ENCODE measurements at regions not wholly inside any gene's neighbourhood (a gene's known extent, or its start where the extent isn't known, plus 50 kb on each side); places are given as distances from the start of the nearest gene placed in this dataset.

DNA sequence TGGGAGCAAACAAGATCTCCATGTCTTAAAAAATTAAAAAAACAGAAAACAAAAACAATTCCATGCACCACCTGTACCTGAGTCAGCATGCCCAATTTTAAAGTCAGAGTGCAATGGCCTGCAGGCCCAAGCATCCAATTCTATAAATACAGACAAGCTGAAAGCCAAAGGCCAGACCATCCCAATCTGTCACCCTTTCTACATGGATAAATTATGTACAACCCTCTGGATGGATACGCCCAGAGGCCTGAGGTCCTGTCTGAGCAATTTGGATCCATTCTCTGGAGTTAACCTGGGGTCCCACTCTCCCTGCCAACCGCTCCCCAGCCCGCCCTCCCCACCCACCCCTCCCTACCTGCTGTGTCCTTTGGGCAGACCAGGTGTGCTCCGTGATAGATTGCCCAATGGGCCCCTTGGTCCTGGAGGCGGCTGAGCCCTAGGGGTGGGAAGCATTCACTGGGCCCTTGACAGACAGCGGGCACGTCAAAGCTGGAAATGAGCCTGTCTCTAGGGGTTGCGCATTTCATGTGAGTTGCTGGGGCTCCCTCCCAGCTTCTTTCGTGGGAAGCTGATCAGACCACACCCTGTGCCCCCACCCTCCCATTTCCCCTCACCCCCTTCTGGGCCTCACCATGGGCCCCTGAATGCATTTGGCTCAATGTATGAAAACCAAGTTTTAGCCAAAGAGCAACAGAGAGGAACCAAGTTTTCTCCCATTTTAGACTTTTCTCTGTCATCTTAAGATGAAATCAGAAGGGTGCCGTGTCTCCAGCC lies 171.3 kb downstream of the BCL11B start:
- no peak for DNase-seq

DNA sequence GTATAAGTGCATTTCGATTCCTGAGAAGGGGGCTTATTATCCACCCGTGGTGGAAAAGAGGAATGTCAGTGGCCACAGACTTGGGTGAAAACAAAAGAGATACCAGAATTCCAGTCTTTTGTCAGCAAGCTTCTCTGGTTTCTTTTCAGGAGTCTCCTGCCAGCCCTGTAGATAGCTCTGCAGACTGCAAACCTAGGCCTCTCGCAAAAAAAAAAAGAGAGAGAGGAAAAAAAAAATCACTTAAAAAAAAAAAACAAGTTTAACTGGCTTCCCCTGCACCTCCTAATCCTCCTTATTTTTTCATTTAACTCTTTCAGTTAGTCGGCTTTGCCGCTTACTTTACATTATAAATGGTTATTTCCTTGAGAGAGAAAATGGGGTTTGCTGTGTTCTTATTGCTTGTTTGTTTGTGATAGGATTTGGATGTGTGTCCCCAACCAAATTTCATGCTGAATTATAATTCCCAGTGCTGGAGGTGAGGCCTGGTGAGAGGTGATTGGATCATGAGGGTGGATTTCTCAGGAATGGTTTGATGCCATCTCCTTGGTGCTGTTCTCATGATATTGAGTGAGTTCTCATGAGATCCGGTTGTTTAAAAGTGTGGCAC lies 170.0 kb downstream of the BCL11B start:
- no peak for DNase-seq

DNA sequence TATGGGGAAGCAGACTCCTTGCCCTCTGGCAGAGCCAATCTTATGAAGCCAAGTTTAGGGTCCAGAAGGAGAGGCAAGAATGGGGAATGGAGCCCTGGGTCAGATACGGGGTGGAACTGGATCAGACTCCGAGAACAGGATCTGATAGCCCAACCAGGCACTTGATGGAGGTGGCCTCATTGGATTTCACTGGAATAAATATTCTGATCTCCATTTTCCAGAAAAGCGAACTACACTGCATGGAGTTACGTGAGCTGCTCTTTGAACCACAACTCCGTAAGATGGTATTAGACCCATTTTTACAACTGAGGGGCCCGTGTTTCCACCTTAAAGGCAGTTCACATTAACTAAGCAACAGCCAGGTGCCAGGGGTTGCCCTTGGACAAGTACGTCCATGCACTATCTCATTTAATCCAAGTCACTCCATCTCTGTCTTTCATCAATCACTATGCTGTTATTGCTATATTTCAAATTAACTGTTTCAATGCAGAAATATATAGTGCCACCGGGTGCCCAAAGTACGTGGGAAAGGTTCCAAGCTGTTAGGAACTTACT lies 155.2 kb downstream of the BCL11B start:
- no peak for DNase-seq

DNA sequence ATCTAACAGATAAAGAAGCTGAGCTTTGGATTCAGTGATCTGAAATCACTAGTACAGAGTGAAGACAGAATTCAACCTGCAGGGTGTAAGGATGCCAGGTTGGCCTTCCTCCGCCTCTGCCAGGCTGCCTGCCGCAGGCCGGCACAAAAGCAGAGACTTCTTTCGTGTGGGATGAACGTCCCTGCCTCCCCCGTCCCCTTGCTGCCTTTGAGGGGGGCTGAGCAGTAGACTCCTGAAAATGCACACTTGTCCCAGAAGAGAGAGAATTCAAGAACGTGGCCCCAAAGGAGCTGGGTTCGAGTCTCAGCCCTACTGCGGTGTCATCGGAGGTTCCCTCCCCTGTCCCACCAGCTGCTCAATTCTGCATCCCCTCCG lies 154.3 kb downstream of the BCL11B start:
- DNase-seq: no peak

DNA sequence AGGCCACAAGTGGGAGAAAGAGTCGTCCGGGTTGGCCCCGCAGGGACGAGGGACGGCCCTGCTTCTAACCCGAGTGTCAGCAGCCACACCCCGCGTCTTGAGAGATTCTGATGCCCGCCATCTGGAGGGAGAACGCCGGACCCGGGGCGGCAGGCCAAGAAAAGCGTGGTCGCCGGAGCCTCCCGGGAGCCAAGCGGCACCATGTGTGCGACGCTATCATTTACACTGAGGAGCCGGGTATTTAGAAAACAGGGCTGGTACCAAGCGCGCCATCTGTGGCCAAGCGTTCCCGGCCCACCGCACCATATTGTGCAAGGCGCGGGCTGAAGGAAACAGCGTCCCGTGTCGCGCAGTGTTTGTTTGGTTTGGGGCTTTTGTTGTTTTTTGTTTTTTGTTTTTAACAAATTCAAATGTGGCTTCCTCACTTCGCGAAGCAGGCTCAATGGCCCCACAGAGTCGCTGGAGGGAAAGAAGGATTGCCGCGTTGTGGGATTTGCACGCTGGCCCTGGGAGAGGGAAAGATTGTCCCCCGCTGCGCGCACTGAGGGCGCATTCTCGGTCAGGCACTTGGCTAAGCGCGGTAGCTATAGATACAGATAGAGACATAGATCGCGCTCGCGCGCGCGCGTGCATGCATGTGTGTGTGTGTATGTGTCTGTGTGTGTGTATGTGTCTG lies 153.8 kb downstream of the BCL11B start:
- no peak for DNase-seq

DNA sequence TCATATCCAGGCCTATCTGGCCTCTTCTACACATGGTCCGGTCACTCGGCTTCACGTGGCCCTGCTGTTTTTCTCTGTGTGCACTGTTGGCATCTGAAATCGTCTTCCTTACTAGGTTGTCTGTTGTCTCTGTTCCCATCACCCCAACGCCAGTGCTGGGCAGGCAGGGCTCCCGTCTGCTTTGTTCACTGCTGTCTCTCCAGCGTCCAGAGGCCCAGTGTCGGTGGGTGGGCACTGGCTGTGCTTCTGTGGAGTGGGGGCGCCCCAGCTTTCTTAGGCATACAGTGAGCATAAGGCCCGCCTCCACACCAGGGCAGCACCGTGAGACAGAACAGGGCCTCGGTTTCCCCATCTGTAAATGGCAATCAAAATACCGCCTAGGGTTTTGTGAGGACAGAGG lies 153.1 kb downstream of the BCL11B start:
- no peak for DNase-seq

Data from SHP77 (cell line).